Endothelial cell of umbilical vein (primary cell): ENCODE measurements at regions not wholly inside any gene's neighbourhood (a gene's known extent, or its start where the extent isn't known, plus 50 kb on each side); places are given as distances from the start of the nearest gene placed in this dataset.

Experiments used
- BruUV-seq: library from RNA; stranded (reverse); fragments of 400-500 nt; replicated peaks from 2 replicates; lab custom pipeline; 2021; lab: Mats Ljungman, UMichigan
- CTCF ChIA-PET: fragments of 300-600, 350-600 bp; sonication (Branson Sonifier 250); formaldehyde crosslinking; loops from one replicate; lab custom pipeline; 2021; ENCODE audit warnings: antibody characterized with exemption, inconsistent platforms; lab: Charles Lee
- POLR2A ChIA-PET: fragments of 300-600, 350-600 bp; sonication (Branson Sonifier 250); formaldehyde crosslinking; loops from one replicate; lab custom pipeline; 2021; ENCODE audit warnings: antibody characterized with exemption, inconsistent platforms; lab: Charles Lee
- DNase-seq: peaks from one replicate; pipeline ENCODE4 v3.0.0-alpha.2; 2011; ENCODE audit warnings: low read depth, low spot score
- FAIRE-seq: peaks from 2 replicates; lab custom pipeline; 2011; peaks lifted over from hg19 to GRCh38; lab: Jason Lieb, UNC
- H2AFZ ChIP-seq: 2 replicates; pipeline ENCODE4 v1.6.0; 2012; ENCODE audit warnings: low read depth, low read length, control low read depth, inconsistent platforms
- H3K27ac ChIP-seq: 2 replicates; pipeline ENCODE4 v1.5.1; 2011; ENCODE audit warnings: low read depth, mild to moderate bottlenecking, control low read depth, low read length, moderate library complexity; ENCODE audit not compliant: insufficient read depth
- H3K27me3 ChIP-seq, 2 experiments: 2 replicates each; pipeline versions ENCODE4 v1.6.0 to v1.6.1; 2011; ENCODE audit warnings: low read length in 2 of 2, mixed read lengths in 1 of 2; ENCODE audit not compliant: control insufficient read depth in 2 of 2, insufficient read depth in 2 of 2
- H3K36me3 ChIP-seq, 2 experiments: 2 replicates in 1 of 2; 3 replicates in 1 of 2; pipeline ENCODE4 v1.5.1; 2011; ENCODE audit warnings: low read length in 2 of 2, mild to moderate bottlenecking in 1 of 2, moderate library complexity in 1 of 2; ENCODE audit not compliant: control insufficient read depth in 2 of 2, insufficient read depth in 2 of 2; ENCODE audit errors: extremely low read depth in 1 of 2
- H3K4me1 ChIP-seq: 3 replicates; pipeline ENCODE4 v1.5.1; 2011; ENCODE audit warnings: mild to moderate bottlenecking, low read length; ENCODE audit not compliant: control insufficient read depth, insufficient read depth; ENCODE audit errors: extremely low read depth
- H3K4me2 ChIP-seq: 2 replicates; pipeline ENCODE4 v1.6.1; 2011; ENCODE audit warnings: low read length, control low read depth, mixed read lengths; ENCODE audit not compliant: insufficient read depth
- H3K4me3 ChIP-seq, 3 experiments: fragments of 200-600 bp in 1 of 3; sonication (generic), shearing (Covaris generic) in 1 of 3; replicated peaks in 1 of 3; 2 replicates each; pipeline ENCODE4 v1.5.1; 2011 to 2016; ENCODE audit warnings: control low read depth in 3 of 3, low read length in 3 of 3, mild to moderate bottlenecking in 2 of 3, inconsistent platforms in 1 of 3, low read depth in 1 of 3, moderate library complexity in 1 of 3; ENCODE audit not compliant: insufficient read depth in 1 of 3
- H3K79me2 ChIP-seq: 2 replicates; pipeline ENCODE4 v1.6.0; 2012; ENCODE audit warnings: low read length, inconsistent platforms; ENCODE audit not compliant: control insufficient read depth, insufficient read depth
- H3K9ac ChIP-seq: replicated peaks from 2 replicates; pipeline ENCODE3; 2011; ENCODE audit warnings: low read length, control low read depth; ENCODE audit not compliant: insufficient read depth; ENCODE audit errors: extremely low read depth
- H3K9me1 ChIP-seq: replicated peaks from 3 replicates; pipeline ENCODE4 v1.6.0; 2011; ENCODE audit warnings: mild to moderate bottlenecking, low read length; ENCODE audit not compliant: control insufficient read depth, insufficient read depth; ENCODE audit errors: extremely low read depth
- H3K9me3 ChIP-seq: replicated peaks from 2 replicates; pipeline ENCODE4 v1.5.1; 2012; ENCODE audit warnings: low read length, inconsistent platforms; ENCODE audit not compliant: control insufficient read depth, insufficient read depth
- H4K20me1 ChIP-seq: replicated peaks from 2 replicates; pipeline ENCODE3; 2011; ENCODE audit warnings: mild to moderate bottlenecking, low read length; ENCODE audit not compliant: control insufficient read depth, insufficient read depth; ENCODE audit errors: extremely low read depth
- EZH2 ChIP-seq: IDR thresholded peaks from 2 replicates; pipeline ENCODE4 v1.6.1; 2012; ENCODE audit warnings: borderline replicate concordance, low read depth, mild to moderate bottlenecking, moderate library complexity, low read length, inconsistent platforms; ENCODE audit not compliant: severe bottlenecking
- FOS ChIP-seq: IDR thresholded peaks from 2 replicates; pipeline ENCODE4 v1.6.1; 2011; ENCODE audit warnings: mild to moderate bottlenecking, low read length, moderate library complexity, borderline replicate concordance; ENCODE audit not compliant: insufficient read depth
- GATA2 ChIP-seq: IDR thresholded peaks from 2 replicates; pipeline ENCODE4 v1.7.0; 2011; ENCODE audit warnings: low read depth, mild to moderate bottlenecking, moderate library complexity, mixed read lengths, low read length; ENCODE audit not compliant: insufficient read length, insufficient read depth
- JUN ChIP-seq: IDR thresholded peaks from 2 replicates; pipeline ENCODE4 v1.6.1; 2011; ENCODE audit warnings: borderline replicate concordance, low read depth; ENCODE audit not compliant: insufficient read length, insufficient read depth
- MYC ChIP-seq: IDR thresholded peaks from one replicate; pipeline ENCODE4 v1.6.1; 2011; ENCODE audit warnings: mild to moderate bottlenecking, low read depth, low read length
- POLR2A ChIP-seq: IDR thresholded peaks from 2 replicates; pipeline ENCODE4 v1.6.1; 2012; ENCODE audit warnings: low read depth, mild to moderate bottlenecking, control low read depth, low read length
- POLR2AphosphoS5 ChIP-seq: IDR thresholded peaks from 2 replicates; pipeline ENCODE4 v1.6.1; 2012; ENCODE audit warnings: low read depth, mild to moderate bottlenecking, control low read depth, low read length, moderate library complexity; ENCODE audit not compliant: insufficient read depth
- dilution Hi-C: fragments of 300-500 bp; cut with MboI; formaldehyde crosslinking; loops from one replicate; pipeline ENCODE4 v1.15.0; 2019; ENCODE audit warnings: low sequenced_read_pairs; ENCODE audit not compliant: extremely low pct_ligation_motif_present
- intact Hi-C: fragments of 100-400 bp; cut with micrococcal nuclease; formaldehyde crosslinking; loops from one replicate; pipeline ENCODE4 v1.10.0; 2022
- TF ChIP-seq, protein P1 (sequence below), 2 donors: IDR thresholded peaks; 1 replicate in 1 of 2; 2 replicates in 1 of 2; pipeline ENCODE4 v1.5.1; 2011; ENCODE audit warnings: low read length in 2 of 2, mild to moderate bottlenecking in 2 of 2, moderate library complexity in 2 of 2, control low read depth in 1 of 2, inconsistent platforms in 1 of 2, low read depth in 1 of 2; ENCODE audit not compliant: insufficient read depth in 1 of 2; ENCODE audit errors: extremely low read depth in 1 of 2
- TF ChIP-seq, protein P2 (sequence below): IDR thresholded peaks from 2 replicates; pipeline ENCODE4 v1.6.1; 2011; ENCODE audit not compliant: insufficient read depth, insufficient read length

DNA sequence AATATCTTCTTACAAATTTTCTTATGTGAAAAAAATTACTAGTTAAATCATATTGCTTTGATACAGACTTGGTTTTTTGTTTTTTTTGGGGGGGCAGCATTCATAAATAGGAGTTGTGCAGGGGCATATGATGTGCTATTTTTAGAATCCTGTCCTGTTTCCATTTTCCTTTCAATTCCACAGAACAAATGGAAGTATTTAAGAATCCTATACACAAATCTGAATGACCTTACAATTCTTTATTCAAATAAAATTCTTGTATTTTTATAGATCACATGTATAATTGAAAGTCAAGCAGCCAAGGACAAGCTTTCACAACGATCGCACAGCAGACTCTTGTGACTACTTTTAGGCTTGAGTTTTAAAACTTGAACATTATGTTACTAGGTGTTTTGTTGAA lies 523.9 kb downstream of the ANKRD50 start:
- TF ChIP-seq MYC = no peak
- TF ChIP-seq JUN = no peak
- TF ChIP-seq POLR2A = no peak
- no peak for TF ChIP-seq POLR2AphosphoS5
- TF ChIP-seq FOS = no peak
- TF ChIP-seq, protein P1, sequence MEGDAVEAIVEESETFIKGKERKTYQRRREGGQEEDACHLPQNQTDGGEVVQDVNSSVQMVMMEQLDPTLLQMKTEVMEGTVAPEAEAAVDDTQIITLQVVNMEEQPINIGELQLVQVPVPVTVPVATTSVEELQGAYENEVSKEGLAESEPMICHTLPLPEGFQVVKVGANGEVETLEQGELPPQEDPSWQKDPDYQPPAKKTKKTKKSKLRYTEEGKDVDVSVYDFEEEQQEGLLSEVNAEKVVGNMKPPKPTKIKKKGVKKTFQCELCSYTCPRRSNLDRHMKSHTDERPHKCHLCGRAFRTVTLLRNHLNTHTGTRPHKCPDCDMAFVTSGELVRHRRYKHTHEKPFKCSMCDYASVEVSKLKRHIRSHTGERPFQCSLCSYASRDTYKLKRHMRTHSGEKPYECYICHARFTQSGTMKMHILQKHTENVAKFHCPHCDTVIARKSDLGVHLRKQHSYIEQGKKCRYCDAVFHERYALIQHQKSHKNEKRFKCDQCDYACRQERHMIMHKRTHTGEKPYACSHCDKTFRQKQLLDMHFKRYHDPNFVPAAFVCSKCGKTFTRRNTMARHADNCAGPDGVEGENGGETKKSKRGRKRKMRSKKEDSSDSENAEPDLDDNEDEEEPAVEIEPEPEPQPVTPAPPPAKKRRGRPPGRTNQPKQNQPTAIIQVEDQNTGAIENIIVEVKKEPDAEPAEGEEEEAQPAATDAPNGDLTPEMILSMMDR (IDR thresholded peaks at IDR 0.05; ENCODE audit: extremely low read depth in 1 of 2, insufficient read depth in 1 of 2, low read depth in 1 of 2, low read length in 2 of 2) = no peak
- no peak for TF ChIP-seq EZH2
- TF ChIP-seq GATA2 = no peak
- TF ChIP-seq, protein P2, sequence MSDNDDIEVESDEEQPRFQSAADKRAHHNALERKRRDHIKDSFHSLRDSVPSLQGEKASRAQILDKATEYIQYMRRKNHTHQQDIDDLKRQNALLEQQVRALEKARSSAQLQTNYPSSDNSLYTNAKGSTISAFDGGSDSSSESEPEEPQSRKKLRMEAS = no peak
- BruUV-seq = no TSS peak
- POLR2A ChIA-PET = no interaction called here
- FAIRE-seq (no peak), DNase-seq (no peak)
- no peaks in the 10 kb centered on the region for H3K36me3 ChIP-seq
- no peaks in the 10 kb centered on the region for H3K4me1 ChIP-seq
- dilution Hi-C loops (no loop called here), intact Hi-C loops (no loop called here)
- H3K4me3 ChIP-seq = no peak overlapping the region
- no peak overlapping the region for H2AFZ ChIP-seq
- no peak overlapping the region for H3K27ac ChIP-seq
- no peaks in the 10 kb centered on the region for H3K9me1 ChIP-seq
- H3K9me3 ChIP-seq = no peaks in the 10 kb centered on the region
- no peak overlapping the region for H3K9ac ChIP-seq
- H3K79me2 ChIP-seq = no peaks in the 10 kb centered on the region
- H3K27me3 ChIP-seq = no peaks in the 10 kb centered on the region
- no peak overlapping the region for H3K4me2 ChIP-seq
- CTCF ChIA-PET = no interaction called here
- H4K20me1 ChIP-seq = no peaks in the 10 kb centered on the region
